Keratinocyte (primary cell): ENCODE measurements at regions not wholly inside any gene's neighbourhood (a gene's known extent, or its start where the extent isn't known, plus 50 kb on each side); places are given as distances from the start of the nearest gene placed in this dataset.
A peak's percentile ranks its signal among the peaks of the same experiment; 100 is the strongest.

Source experiments
- DNase-seq: peaks from one replicate; pipeline ENCODE4 v3.0.0-alpha.2; 2011; ENCODE audit warnings: low read depth, missing footprints, low spot score
- FAIRE-seq: peaks from 2 replicates; lab custom pipeline; 2011; peaks lifted over from hg19 to GRCh38; lab: Jason Lieb, UNC
- H2AFZ ChIP-seq: 2 replicates; pipeline ENCODE4 v1.6.0; 2012; ENCODE audit warnings: low read length, control low read depth, inconsistent platforms; ENCODE audit not compliant: control insufficient read depth
- H3K27ac ChIP-seq: 2 replicates; pipeline ENCODE4 v1.5.1; 2011; ENCODE audit warnings: low read length; ENCODE audit not compliant: control insufficient read depth, insufficient read depth
- H3K27me3 ChIP-seq: 3 replicates; pipeline ENCODE4 v1.6.0; 2011; ENCODE audit warnings: low read length; ENCODE audit not compliant: control insufficient read depth, insufficient read depth; ENCODE audit errors: extremely low read depth
- H3K36me3 ChIP-seq, 2 experiments: 2 replicates in 1 of 2; 3 replicates in 1 of 2; pipeline ENCODE4 v1.5.1; 2011; ENCODE audit warnings: low read length in 2 of 2, mild to moderate bottlenecking in 1 of 2; ENCODE audit not compliant: control insufficient read depth in 2 of 2, insufficient read depth in 2 of 2; ENCODE audit errors: extremely low read depth in 1 of 2
- H3K4me1 ChIP-seq: 3 replicates; pipeline ENCODE4 v1.5.1; 2011; ENCODE audit warnings: low read length; ENCODE audit not compliant: control insufficient read depth, insufficient read depth; ENCODE audit errors: extremely low read depth
- H3K4me2 ChIP-seq: 3 replicates; pipeline ENCODE4 v1.6.0; 2011; ENCODE audit warnings: low read depth, low read length; ENCODE audit not compliant: control insufficient read depth, insufficient read depth; ENCODE audit errors: extremely low read depth
- H3K4me3 ChIP-seq, 3 experiments: fragments of 200-600 bp in 1 of 3; sonication (generic) in 1 of 3; 2 replicates in 2 of 3; 3 replicates in 1 of 3; pipeline ENCODE4 v1.5.1; 2011 to 2016; ENCODE audit warnings: low read length in 3 of 3, mild to moderate bottlenecking in 3 of 3, control low read depth in 2 of 3, inconsistent platforms in 1 of 3, low read depth in 1 of 3, mixed read lengths in 1 of 3, mixed run types in 1 of 3, moderate library complexity in 1 of 3; ENCODE audit not compliant: control insufficient read depth in 2 of 3, insufficient read depth in 2 of 3; ENCODE audit errors: extremely low read depth in 1 of 3
- H3K79me2 ChIP-seq: 2 replicates; pipeline ENCODE4 v1.6.0; 2012; ENCODE audit warnings: low read length; ENCODE audit not compliant: control insufficient read depth, insufficient read depth
- H3K9ac ChIP-seq: 3 replicates; pipeline ENCODE4 v1.6.0; 2011; ENCODE audit warnings: low read length; ENCODE audit not compliant: control insufficient read depth, insufficient read depth; ENCODE audit errors: extremely low read depth
- H3K9me1 ChIP-seq: 3 replicates; pipeline ENCODE4 v1.6.0; 2011; ENCODE audit warnings: low read length; ENCODE audit not compliant: control insufficient read depth, insufficient read depth; ENCODE audit errors: extremely low read depth
- H3K9me3 ChIP-seq: 2 replicates; pipeline ENCODE4 v1.5.1; 2012; ENCODE audit warnings: low read depth, low read length; ENCODE audit not compliant: control insufficient read depth
- H4K20me1 ChIP-seq: 3 replicates; pipeline ENCODE4 v1.6.0; 2011; ENCODE audit warnings: low read length; ENCODE audit not compliant: control insufficient read depth, insufficient read depth; ENCODE audit errors: extremely low read depth
- CTCF ChIP-seq, 3 experiments: IDR thresholded peaks in 1 of 3; conservative IDR thresholded peaks in 1 of 3; optimal IDR thresholded peaks in 1 of 3; 2 replicates in 2 of 3; 3 replicates in 1 of 3; pipeline versions ENCODE3 to v1.5.1; 2011; ENCODE audit warnings: low read length in 3 of 3, mild to moderate bottlenecking in 3 of 3, moderate library complexity in 2 of 3, control low read depth in 1 of 3, inconsistent platforms in 1 of 3; ENCODE audit not compliant: insufficient read depth in 2 of 3; ENCODE audit errors: extremely low read depth in 1 of 3
- EZH2 ChIP-seq: IDR thresholded peaks from one replicate; pipeline ENCODE4 v1.6.1; 2012; ENCODE audit warnings: inconsistent platforms, mild to moderate bottlenecking, low read length, moderate library complexity
- dilution Hi-C: fragments of 300-500 bp; cut with MboI; formaldehyde crosslinking; loops from one replicate; pipeline ENCODE4 v1.7.0; 2020; ENCODE audit warnings: low sequenced_read_pairs; ENCODE audit not compliant: extremely low pct_ligation_motif_present

- Histone ChIP-seq H4K20me1 (no peaks in the 10 kb centered on the region), H3K36me3 (no peaks in the 10 kb centered on the region), H3K9me1 (no peaks in the 10 kb centered on the region), H3K4me1 (peaks cover 35% of the 10 kb centered on the region), H3K4me3 (no peak overlapping the region), H3K27me3 (peaks cover 25% of the 10 kb centered on the region), H3K79me2 (no peaks in the 10 kb centered on the region), H3K9ac (no peak overlapping the region), H3K4me2 (peak overlapping the region; percentile 80), H3K9me3 (no peaks in the 10 kb centered on the region), H3K27ac (no peak overlapping the region), H2AFZ (no peak overlapping the region)
- DNase-seq (no peak), FAIRE-seq (no peak)
- TF ChIP-seq EZH2 (peak; percentile 38), CTCF (optimal IDR thresholded peaks at IDR 0.05 in 1 of 3, IDR thresholded peaks at IDR 0.05 in 1 of 3, conservative IDR thresholded peaks at IDR 0.05 in 1 of 3; ENCODE audit: extremely low read depth in 1 of 3, insufficient read depth in 2 of 3, low read length in 3 of 3) (no peak)
- dilution Hi-C loops: no loop called here
These were observed 164.0 kb upstream of the ZNF337 start for GRCh38 chr20:25860531-25861150.

- H3K27ac ChIP-seq: no peak overlapping the region
- dilution Hi-C loops: no loop called here
- H3K9me3 ChIP-seq: no peaks in the 10 kb centered on the region
- no peaks in the 10 kb centered on the region for H3K9me1 ChIP-seq
- H3K4me1 ChIP-seq: peaks cover 31% of the 10 kb centered on the region
- no peak overlapping the region for H2AFZ ChIP-seq
- peak overlapping the region; percentile 48 for H3K4me2 ChIP-seq
- H3K27me3 ChIP-seq: peaks cover 25% of the 10 kb centered on the region
- DNase-seq: no peak
- no peaks in the 10 kb centered on the region for H3K79me2 ChIP-seq
- no peak overlapping the region for H3K9ac ChIP-seq
- no peak for FAIRE-seq
- TF ChIP-seq CTCF (optimal IDR thresholded peaks at IDR 0.05 in 1 of 3, IDR thresholded peaks at IDR 0.05 in 1 of 3, conservative IDR thresholded peaks at IDR 0.05 in 1 of 3; ENCODE audit: extremely low read depth in 1 of 3, insufficient read depth in 2 of 3, low read length in 3 of 3): no peak
- peak; percentile 78 for TF ChIP-seq EZH2
- H3K4me3 ChIP-seq: peak overlapping the region in 1 of 3 experiments; percentile 38
- no peaks in the 10 kb centered on the region for H4K20me1 ChIP-seq
- H3K36me3 ChIP-seq: no peaks in the 10 kb centered on the region
These were observed 163.2 kb upstream of the ZNF337 start for GRCh38 chr20:25859649-25860530.
